GM12878 (cell line): ENCODE measurements at regions not wholly inside any gene's neighbourhood (a gene's known extent, or its start where the extent isn't known, plus 50 kb on each side); places are given as distances from the start of the nearest gene placed in this dataset.

Experiments
- BMI1 ChIP-seq: fragments of 450-650 bp; IDR thresholded peaks from 2 replicates; pipeline ENCODE4 v1.6.1; 2016; ENCODE audit warnings: mild to moderate bottlenecking, moderate library complexity, borderline replicate concordance
- HDAC2 ChIP-seq: fragments of 200-600 bp; sonication (generic); IDR thresholded peaks from 2 replicates; pipeline ENCODE4 v1.6.1; 2017
- HDAC6 ChIP-seq: fragments of 200-600 bp; sonication (generic); IDR thresholded peaks from one replicate; pipeline ENCODE4 v1.8.0; 2017; ENCODE audit warnings: antibody characterized with exemption; ENCODE audit not compliant: unreplicated experiment
- KLF5 ChIP-seq: fragments of 450-650 bp; IDR thresholded peaks from 2 replicates; pipeline ENCODE4 v1.6.1; 2014; ENCODE audit warnings: mild to moderate bottlenecking; ENCODE audit not compliant: partially characterized antibody
- NBN ChIP-seq: fragments of 450-650 bp; IDR thresholded peaks from 2 replicates; pipeline ENCODE4 v1.6.1; 2016
- NRF1 ChIP-seq: conservative IDR thresholded peaks from 2 replicates; pipeline ENCODE4 v1.6.1; 2011; ENCODE audit warnings: mild to moderate bottlenecking, low read depth, low read length, improper control_type of control experiment
- POLR2AphosphoS5 ChIP-seq: IDR thresholded peaks from 2 replicates; pipeline ENCODE4 v1.6.1; 2011; ENCODE audit warnings: mild to moderate bottlenecking, low read length, inconsistent platforms
- TAF1 ChIP-seq: IDR thresholded peaks from 2 replicates; pipeline ENCODE4 v1.6.1; 2011; ENCODE audit warnings: mild to moderate bottlenecking, low read depth, low read length, borderline replicate concordance
- TF ChIP-seq, protein P1 (sequence below), 3 experiments: IDR thresholded peaks in 2 of 3; conservative IDR thresholded peaks in 1 of 3; 2 replicates each; pipeline ENCODE4 v1.5.1; 2011; ENCODE audit warnings: low read depth in 3 of 3, low read length in 3 of 3, mild to moderate bottlenecking in 3 of 3, control low read depth in 2 of 3, moderate library complexity in 2 of 3, inconsistent platforms in 1 of 3, mixed read lengths in 1 of 3; ENCODE audit not compliant: control insufficient read depth in 2 of 3, insufficient read depth in 1 of 3; ENCODE audit errors: extremely low read depth in 1 of 3
- TF ChIP-seq, protein P2 (sequence below): fragments of 450-650 bp; IDR thresholded peaks from 2 replicates; pipeline ENCODE4 v1.6.1; 2016; ENCODE audit warnings: mild to moderate bottlenecking

DNA sequence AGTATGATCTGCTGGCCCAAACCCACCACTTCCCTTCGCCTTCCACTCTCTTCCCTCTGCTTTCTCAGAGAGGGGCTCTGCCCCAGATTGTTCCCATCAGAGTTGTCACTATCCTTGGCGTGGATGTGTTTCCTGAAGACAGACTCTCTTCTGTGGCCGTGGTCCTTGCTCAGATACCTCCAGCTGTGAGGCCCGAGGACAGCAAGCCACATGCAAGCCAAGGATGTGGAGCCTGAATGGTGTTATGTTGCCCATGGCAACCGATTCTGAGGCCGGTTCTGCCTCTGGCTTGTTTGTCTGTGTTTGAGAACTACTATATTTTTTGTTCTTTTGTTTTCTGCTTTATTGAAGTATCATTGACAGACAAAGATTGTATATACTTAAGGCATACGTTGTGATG, 247.4 kb upstream of the PODXL start:
- TF ChIP-seq TAF1 (no peak), BMI1 (no peak), HDAC6 (no peak), HDAC2 (no peak), NBN (no peak), KLF5 (no peak), NRF1 (no peak), POLR2AphosphoS5 (no peak)
- TF ChIP-seq, protein P1, sequence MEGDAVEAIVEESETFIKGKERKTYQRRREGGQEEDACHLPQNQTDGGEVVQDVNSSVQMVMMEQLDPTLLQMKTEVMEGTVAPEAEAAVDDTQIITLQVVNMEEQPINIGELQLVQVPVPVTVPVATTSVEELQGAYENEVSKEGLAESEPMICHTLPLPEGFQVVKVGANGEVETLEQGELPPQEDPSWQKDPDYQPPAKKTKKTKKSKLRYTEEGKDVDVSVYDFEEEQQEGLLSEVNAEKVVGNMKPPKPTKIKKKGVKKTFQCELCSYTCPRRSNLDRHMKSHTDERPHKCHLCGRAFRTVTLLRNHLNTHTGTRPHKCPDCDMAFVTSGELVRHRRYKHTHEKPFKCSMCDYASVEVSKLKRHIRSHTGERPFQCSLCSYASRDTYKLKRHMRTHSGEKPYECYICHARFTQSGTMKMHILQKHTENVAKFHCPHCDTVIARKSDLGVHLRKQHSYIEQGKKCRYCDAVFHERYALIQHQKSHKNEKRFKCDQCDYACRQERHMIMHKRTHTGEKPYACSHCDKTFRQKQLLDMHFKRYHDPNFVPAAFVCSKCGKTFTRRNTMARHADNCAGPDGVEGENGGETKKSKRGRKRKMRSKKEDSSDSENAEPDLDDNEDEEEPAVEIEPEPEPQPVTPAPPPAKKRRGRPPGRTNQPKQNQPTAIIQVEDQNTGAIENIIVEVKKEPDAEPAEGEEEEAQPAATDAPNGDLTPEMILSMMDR (IDR thresholded peaks at IDR 0.05 in 2 of 3, conservative IDR thresholded peaks at IDR 0.05 in 1 of 3; ENCODE audit: control insufficient read depth in 2 of 3, extremely low read depth in 1 of 3, insufficient read depth in 1 of 3, low read depth in 3 of 3, low read length in 3 of 3): no peak
- TF ChIP-seq, protein P2, sequence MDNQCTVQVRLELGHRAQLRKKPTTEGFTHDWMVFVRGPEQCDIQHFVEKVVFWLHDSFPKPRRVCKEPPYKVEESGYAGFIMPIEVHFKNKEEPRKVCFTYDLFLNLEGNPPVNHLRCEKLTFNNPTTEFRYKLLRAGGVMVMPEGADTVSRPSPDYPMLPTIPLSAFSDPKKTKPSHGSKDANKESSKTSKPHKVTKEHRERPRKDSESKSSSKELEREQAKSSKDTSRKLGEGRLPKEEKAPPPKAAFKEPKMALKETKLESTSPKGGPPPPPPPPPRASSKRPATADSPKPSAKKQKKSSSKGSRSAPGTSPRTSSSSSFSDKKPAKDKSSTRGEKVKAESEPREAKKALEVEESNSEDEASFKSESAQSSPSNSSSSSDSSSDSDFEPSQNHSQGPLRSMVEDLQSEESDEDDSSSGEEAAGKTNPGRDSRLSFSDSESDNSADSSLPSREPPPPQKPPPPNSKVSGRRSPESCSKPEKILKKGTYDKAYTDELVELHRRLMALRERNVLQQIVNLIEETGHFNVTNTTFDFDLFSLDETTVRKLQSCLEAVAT: no peak
